ENCODE measurements at regions not wholly inside any gene's neighbourhood (a gene's known extent, or its start where the extent isn't known, plus 50 kb on each side); places are given as distances from the start of the nearest gene placed in this dataset.

DNA sequence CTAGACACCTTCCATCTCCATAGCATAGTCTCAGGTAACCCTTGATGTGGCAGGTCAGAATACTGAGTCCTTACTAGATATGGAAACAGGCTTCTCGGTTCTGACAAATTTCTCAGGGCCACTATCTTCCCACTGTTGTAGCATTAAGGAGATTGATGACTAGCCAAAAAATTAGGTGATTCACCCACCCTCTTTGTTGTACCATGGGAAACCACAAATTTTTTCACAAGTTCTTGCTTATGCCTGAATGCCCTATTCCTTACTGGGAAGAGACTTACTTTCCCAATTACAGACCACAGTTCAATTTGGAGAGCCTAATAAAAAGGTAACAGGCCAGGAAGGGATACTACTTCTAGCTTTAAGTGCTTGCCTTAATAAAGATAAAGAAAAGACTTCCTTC, 948.8 kb downstream of the GRM8 start:
- Mint-ChIP-seq H3K27me3 (no peaks in the 10 kb centered on the region), H3K36me3 (ENCODE audit: low read depth) (no peaks in the 10 kb centered on the region), H3K9me3 (peaks cover 10% of the 10 kb centered on the region), H3K4me3 (no peak overlapping the region), H3K27ac (no peak overlapping the region), H3K4me1 (ENCODE audit: low read depth) (no peaks in the 10 kb centered on the region)
- no peak overlapping the region for H3K4me3 ChIP-seq (ENCODE audit: low read length)
- H3K4me1 ChIP-seq (ENCODE audit: insufficient read depth, low read length), result no peaks in the 10 kb centered on the region
- ChIA-PET CTCF (no interaction called here), POLR2A (no interaction called here)
- H3K27ac ChIP-seq (ENCODE audit: low read depth in 1 of 2, low read length in 2 of 2), result no peak overlapping the region
- DNase-seq (no peak), ATAC-seq (ENCODE audit: poor library complexity) (no peak)
- TF ChIP-seq, protein P1, sequence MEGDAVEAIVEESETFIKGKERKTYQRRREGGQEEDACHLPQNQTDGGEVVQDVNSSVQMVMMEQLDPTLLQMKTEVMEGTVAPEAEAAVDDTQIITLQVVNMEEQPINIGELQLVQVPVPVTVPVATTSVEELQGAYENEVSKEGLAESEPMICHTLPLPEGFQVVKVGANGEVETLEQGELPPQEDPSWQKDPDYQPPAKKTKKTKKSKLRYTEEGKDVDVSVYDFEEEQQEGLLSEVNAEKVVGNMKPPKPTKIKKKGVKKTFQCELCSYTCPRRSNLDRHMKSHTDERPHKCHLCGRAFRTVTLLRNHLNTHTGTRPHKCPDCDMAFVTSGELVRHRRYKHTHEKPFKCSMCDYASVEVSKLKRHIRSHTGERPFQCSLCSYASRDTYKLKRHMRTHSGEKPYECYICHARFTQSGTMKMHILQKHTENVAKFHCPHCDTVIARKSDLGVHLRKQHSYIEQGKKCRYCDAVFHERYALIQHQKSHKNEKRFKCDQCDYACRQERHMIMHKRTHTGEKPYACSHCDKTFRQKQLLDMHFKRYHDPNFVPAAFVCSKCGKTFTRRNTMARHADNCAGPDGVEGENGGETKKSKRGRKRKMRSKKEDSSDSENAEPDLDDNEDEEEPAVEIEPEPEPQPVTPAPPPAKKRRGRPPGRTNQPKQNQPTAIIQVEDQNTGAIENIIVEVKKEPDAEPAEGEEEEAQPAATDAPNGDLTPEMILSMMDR (IDR thresholded peaks at IDR 0.05), result no peak
- H3K27me3 ChIP-seq (ENCODE audit: control insufficient read depth in 1 of 2, insufficient read depth in 2 of 2, low read length in 2 of 2), result no peaks in the 10 kb centered on the region
- H3K36me3 ChIP-seq (ENCODE audit: insufficient read depth, low read length), result no peaks in the 10 kb centered on the region
- intact Hi-C loops (cut with DNase I, micrococcal nuclease), result no loop called here
- peaks cover 0 to 6% of the 10 kb centered on the region in 2 experiments for H3K9me3 ChIP-seq (ENCODE audit: control insufficient read depth in 1 of 2, insufficient read depth in 1 of 2, low read length in 2 of 2)

DNA sequence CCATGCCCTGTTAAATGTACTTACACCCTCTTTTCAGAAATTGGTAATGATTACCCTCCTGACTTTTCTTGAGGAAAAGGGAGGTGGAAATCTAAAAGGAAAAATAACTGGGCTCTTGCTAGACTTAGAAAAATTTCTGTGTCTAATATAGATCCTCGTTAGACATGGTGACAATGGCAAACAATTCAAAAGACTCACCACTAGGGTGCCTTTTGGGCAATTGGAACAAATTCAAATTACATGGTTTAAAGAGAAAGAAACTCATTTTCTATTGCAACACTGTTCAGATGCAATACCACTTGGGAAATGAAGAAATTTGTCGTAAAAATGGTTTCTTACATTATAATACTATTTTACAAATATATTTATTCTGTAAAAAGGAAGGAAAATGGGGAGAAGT, 950.1 kb downstream of the GRM8 start:
- H3K36me3 ChIP-seq (ENCODE audit: insufficient read depth, low read length), result no peaks in the 10 kb centered on the region
- H3K27me3 ChIP-seq (ENCODE audit: control insufficient read depth in 1 of 2, insufficient read depth in 2 of 2, low read length in 2 of 2), result no peaks in the 10 kb centered on the region
- no peak overlapping the region for H3K4me3 ChIP-seq (ENCODE audit: low read length)
- DNase-seq, result no peak
- intact Hi-C loops (cut with DNase I, micrococcal nuclease), result no loop called here
- H3K27ac ChIP-seq (ENCODE audit: low read depth in 1 of 2, low read length in 2 of 2), result no peak overlapping the region
- H3K4me1 ChIP-seq (ENCODE audit: insufficient read depth, low read length), result no peaks in the 10 kb centered on the region
- POLR2A ChIA-PET, result no interaction called here
- H3K4me3 Mint-ChIP-seq, result no peak overlapping the region
- no peak overlapping the region for H3K27ac Mint-ChIP-seq
- TF ChIP-seq, protein P1 (IDR thresholded peaks at IDR 0.05), result no peak
- CTCF ChIA-PET, result no interaction called here
- H3K4me1 Mint-ChIP-seq (ENCODE audit: low read depth), result no peaks in the 10 kb centered on the region
- no peaks in the 10 kb centered on the region for H3K36me3 Mint-ChIP-seq (ENCODE audit: low read depth)
- H3K9me3 Mint-ChIP-seq, result peaks cover 15% of the 10 kb centered on the region
- no peaks in the 10 kb centered on the region for H3K27me3 Mint-ChIP-seq
- no peak for ATAC-seq (ENCODE audit: poor library complexity)
- H3K9me3 ChIP-seq (ENCODE audit: control insufficient read depth in 1 of 2, insufficient read depth in 1 of 2, low read length in 2 of 2), result peaks cover 0 to 6% of the 10 kb centered on the region in 2 experiments

DNA sequence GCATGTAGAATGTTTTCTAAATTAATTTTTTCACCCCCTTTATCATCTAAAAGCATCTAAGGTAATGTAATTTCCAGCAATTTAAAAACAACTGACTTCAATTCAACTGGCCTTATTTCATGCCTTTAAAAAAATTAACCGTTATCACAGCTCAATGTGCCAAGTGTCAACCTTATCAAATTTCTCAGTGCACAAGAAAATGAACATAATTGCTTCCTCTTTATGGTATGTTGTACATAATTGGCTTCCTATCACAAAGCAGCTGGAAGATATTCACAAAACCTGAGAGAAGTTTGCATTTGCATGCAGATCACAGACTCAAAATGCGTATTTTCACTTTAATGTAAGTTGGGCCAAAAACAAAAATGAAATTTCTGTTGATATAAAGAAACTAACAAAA, 966.4 kb downstream of the GRM8 start:
- Mint-ChIP-seq H3K27me3 (no peaks in the 10 kb centered on the region), H3K4me1 (ENCODE audit: low read depth) (no peaks in the 10 kb centered on the region), H3K9me3 (peaks cover 2% of the 10 kb centered on the region), H3K27ac (no peak overlapping the region), H3K36me3 (ENCODE audit: low read depth) (no peaks in the 10 kb centered on the region), H3K4me3 (no peak overlapping the region)
- Histone ChIP-seq H3K27me3 (ENCODE audit: control insufficient read depth in 1 of 2, insufficient read depth in 2 of 2, low read length in 2 of 2) (no peaks in the 10 kb centered on the region), H3K4me3 (ENCODE audit: low read length) (no peak overlapping the region), H3K9me3 (ENCODE audit: control insufficient read depth in 1 of 2, insufficient read depth in 1 of 2, low read length in 2 of 2) (peaks cover 0 to 5% of the 10 kb centered on the region in 2 experiments), H3K36me3 (ENCODE audit: insufficient read depth, low read length) (no peaks in the 10 kb centered on the region), H3K27ac (ENCODE audit: low read depth in 1 of 2, low read length in 2 of 2) (no peak overlapping the region), H3K4me1 (ENCODE audit: insufficient read depth, low read length) (no peaks in the 10 kb centered on the region)
- intact Hi-C loops (cut with DNase I, micrococcal nuclease), result no loop called here
- POLR2A ChIA-PET, result no interaction called here
- no peak for DNase-seq
- CTCF ChIA-PET, result no interaction called here
- TF ChIP-seq, protein P1 (IDR thresholded peaks at IDR 0.05), result no peak
- ATAC-seq (ENCODE audit: poor library complexity), result no peak

All from CD4-positive, alpha-beta T cell (primary cell).